NK-92 treated with Interleukin-12 subunit alpha and Interleukin-12 subunit beta, amount 100 ng/mL, for 24 hours (cell line): ENCODE measurements at regions not wholly inside any gene's neighbourhood (a gene's known extent, or its start where the extent isn't known, plus 50 kb on each side); places are given as distances from the start of the nearest gene placed in this dataset.
A peak's percentile ranks its signal among the peaks of the same experiment; 100 is the strongest.

ENCODE experiments used
- DNase-seq: peaks from one replicate; lab custom pipeline; 2025; lab: John Stamatoyannopoulos, UW

DNA sequence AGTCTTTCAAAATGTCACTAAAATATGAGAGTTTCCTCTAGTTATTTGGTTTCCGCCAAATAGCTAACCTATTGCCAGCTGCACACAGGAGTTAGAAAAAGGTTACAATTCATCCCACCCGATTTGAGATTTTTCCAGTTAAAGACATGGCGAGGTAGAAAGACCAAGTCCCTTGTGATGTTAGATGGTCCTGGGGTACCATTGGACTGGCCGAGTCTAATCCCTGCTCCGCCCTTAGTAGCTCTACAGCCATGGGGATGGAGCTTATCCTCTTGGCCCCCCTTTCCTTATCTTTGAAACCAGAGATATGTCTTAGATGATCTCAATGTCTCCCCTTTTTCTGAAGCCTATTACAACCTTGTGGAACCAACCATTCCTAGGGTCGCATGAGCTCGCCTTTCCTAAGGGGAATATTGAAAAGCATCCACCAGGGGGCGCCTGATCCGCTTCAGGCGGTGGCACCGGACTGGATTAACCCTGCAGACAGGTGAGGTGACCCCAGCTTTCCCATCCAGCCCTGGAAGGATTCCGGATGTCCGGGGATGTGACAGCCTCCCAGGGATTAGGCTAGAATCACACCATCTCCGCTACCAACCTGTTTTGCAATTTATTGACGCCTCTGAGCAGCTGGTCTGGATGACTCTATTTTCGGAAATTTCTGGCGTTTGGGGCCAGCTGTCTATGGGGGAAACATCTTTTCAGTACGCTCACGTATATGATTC lies 68.3 kb upstream of the SIM2 start:
- DNase-seq = peak; percentile 54

DNA sequence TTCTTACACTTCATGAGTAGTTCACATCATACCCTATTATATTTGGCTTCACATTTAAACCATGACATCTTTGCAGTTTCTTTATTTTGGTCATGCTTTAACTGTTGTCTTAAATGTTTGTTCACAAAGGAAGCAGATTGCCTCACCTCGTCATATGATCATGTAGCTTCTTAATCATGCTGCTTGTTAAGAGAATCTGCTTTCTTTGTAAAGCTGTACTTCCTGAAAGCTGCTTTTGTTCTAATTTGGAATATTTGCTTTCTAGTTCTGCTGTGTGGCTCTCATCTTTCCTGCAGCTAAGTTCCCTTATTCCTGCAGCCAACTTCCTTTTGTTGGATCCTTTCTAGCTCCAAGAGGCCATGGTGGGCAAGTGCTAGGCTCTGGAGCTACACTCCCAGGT lies 62.9 kb upstream of the SIM2 start:
- no peak for DNase-seq

DNA sequence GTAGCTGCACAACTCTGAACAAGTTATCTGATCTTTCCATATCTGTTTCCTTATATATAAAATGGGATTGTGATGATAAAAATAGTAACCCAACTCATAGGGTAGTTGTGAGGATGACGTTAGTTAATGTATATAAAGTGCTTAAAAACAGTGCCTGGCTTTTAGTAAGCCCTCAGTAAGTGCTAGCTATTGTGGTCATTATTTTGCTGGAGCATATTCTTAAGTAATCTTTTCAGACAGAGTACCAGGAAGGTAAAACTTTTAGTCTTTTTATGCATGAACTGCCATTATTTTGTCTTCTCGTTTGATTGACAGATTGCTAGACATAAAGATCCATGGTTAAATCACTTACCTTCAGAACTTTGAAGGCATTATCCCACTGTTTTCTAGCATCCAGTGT lies 62.5 kb upstream of the SIM2 start:
- DNase-seq = no peak

DNA sequence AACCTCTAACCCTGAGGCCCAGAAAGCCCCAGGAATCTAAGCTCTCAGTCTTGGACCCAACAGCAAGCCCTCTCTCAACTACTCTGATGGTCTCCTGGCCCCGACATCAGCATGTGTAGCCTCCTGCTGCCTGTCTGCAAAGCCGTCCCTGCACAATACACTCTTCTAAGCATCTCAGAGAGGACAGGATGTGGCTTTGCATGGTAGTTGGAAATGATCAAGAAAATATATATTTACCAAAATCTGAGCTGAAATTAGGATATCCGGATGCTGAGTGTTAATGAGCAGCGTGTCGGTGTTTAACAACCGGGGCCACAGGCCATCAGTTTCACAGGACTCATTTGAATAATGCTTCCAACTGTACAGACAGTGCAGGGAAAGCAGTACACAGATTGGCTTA lies 59.1 kb upstream of the SIM2 start:
- no peak for DNase-seq

DNA sequence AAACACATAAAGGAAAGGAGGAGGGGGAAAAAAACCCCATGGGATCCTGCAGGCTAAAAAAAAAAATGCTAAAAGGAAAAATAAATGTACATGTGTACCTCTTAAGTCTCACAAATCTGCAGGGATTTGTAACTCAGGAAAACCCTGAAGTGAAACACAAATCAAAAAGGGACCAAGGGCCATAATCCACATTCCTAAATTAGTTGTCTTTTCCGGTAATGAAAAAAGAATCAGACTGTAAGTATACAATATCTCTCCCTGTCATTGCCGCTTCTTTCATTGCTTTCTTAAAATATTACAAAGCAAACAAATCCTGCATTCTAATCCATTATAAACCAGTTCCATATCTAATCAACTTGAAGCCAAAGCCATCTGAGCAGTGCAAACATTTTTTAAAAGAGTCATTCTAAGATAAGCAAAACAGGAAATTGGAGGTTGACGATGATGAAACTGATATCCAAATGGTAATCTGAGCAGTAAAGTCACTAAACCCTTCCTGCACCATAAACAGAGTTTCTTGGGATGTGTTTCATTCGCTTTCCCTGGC lies 58.7 kb upstream of the SIM2 start:
- no peak for DNase-seq

DNA sequence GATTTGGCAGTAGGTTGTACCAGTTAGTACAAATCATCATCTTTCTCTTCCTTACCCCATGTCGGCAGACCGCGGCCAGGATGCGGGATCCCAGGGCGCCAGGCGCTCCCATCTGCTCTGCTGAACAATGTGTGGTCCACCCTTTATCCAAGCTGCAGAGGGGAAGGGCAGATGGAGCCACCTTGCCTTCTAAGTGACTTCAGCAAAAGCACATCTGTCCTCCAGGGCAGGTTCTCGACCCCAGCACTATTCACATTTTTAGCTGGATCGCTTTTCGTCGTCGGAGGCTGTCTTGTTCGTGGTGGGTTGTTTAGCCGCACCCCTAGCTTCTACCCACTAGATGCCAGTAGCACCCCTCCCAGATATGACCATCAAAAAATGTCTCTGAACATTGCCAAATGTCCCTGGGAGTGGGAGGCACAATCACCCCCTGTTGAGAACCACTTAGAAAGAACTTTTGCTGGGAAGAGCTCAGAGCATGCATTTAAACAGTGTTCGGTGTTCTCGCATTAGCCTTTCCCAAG lies 58.1 kb upstream of the SIM2 start:
- no peak for DNase-seq

DNA sequence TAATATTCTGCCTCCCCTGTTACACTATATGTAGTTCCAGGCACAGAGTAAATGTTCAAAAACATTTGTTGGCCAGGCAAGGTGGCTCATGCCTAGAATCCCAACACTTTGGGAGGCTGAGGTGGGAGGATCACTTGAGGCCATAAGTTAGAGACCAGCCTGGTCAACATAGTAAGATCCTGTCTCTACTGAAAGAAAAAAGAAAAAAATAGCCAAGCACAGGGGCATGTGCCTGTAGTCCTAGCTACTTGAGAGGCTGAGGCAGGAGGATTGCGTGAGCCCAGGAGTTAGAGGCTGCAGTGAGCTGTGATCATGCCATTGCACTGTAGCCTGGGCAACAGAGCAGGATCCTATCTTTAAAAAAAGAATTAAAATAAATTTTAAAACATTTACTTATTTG lies 57.6 kb upstream of the SIM2 start:
- no peak for DNase-seq

DNA sequence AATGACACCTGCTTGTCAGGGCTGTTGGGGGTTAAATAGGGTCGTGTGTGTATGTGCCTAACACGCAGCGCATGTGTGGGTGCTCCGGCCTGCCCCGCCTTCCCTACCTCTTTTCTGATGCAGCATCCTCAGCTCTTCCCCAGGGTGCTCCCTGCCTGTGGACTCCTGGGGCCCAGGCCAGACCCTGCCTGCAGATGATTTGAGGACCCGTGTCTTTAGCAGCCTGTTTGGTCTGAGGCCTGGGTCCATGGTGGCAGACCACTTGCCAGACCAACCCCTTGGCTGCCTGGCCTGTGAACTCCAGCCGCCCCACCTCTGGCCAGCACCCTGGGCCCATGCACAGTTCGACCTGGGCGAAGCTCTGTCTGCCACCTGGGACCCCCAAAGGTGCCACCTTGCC lies 57.0 kb upstream of the SIM2 start:
- DNase-seq = no peak

DNA sequence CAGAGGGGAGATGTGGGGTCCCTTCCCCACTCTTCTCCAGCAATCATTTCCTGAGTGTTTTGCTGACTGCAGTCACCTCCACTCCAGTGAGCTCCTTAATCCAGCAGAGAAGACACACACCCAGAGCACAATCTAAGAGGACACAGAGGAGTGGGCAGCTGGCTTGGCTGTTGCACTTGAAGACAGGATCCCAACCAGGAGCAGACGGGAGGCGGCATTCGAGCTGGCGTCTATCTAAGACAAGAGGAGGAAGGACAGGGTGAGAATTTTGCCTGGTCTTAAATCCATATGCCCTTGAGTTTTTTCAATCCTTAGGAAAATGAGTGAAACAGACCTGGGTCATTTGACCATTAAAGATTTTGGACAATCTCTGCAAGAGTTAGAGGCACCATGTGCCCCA lies 56.1 kb upstream of the SIM2 start:
- no peak for DNase-seq

DNA sequence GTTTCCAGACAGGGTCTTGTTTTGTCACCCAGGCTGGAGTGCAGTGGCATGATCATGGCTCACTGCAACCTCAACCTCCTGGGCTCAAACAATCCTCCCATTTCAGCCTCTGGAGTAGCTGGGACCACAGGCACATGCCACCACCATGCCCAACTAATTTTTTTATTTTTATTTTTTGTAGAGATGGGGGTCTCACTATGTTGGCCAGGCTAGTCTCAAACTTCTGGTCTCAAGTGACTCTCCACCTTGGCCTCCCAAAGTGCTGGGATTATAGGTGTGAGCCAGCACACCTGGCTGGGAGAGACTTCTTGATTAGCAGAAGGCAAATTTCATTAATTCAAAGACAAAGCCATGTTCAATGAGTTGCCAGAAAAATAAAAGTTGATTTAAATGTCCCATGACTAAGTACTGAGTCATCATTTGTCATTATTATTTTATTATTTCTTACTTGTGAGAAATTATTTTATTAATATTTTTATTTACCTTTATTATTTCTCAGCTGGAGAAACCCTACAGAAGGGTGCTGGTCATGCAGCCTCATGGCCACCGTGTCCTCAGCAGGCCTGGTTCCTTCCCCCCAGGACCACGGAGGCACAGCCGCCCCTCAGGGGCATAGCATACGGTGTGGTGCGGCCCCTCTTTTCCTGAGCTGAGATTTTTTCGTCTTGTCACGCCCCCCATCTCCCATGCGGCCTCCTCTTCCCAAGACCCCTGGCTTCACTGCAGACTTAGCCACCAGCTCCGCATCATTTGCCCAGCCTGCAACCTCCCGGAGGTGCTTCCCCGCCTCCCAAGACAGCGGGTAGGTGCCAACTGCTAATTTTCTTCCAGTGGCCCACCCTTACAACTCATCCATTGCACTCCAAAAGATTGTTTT lies 55.3 kb upstream of the SIM2 start:
- DNase-seq = no peak

DNA sequence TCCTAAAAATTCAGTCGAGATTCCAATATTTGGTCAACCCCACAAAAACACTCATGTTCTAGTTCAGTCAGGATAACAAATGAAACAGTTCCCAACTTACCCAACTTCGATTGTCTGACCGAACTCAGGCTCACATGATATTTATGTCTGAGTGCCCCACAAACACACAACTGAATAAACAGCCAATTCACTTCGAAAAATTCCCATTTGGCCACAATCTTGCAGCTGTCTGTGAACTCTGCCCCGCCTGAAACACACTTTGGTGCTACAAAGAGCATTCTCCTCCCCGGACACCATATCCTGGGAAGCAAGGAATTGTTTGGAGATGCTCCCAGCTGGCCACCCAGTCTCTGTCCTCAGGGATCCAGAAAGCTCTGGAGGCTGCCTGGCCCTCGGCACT lies 52.9 kb upstream of the SIM2 start:
- no peak for DNase-seq

DNA sequence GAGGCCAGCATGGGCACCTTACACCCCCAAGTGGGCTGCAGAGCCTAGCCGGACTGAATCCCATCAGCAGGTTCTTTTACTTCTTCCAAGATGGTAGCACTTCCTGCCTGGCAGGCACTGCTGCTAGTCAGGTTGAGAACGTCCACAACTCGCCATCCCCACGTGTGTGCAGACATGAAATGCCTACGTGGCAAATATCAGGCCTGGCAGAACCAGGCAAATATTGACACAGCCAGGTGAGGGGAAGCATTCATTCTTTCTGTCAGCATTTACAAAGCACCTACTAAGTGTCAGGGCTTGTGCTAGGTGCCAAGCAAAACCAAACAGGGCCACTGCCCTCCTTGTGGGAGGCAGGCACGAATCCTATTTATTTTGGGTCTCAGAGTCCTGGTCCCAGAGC lies 52.3 kb upstream of the SIM2 start:
- DNase-seq = no peak

DNA sequence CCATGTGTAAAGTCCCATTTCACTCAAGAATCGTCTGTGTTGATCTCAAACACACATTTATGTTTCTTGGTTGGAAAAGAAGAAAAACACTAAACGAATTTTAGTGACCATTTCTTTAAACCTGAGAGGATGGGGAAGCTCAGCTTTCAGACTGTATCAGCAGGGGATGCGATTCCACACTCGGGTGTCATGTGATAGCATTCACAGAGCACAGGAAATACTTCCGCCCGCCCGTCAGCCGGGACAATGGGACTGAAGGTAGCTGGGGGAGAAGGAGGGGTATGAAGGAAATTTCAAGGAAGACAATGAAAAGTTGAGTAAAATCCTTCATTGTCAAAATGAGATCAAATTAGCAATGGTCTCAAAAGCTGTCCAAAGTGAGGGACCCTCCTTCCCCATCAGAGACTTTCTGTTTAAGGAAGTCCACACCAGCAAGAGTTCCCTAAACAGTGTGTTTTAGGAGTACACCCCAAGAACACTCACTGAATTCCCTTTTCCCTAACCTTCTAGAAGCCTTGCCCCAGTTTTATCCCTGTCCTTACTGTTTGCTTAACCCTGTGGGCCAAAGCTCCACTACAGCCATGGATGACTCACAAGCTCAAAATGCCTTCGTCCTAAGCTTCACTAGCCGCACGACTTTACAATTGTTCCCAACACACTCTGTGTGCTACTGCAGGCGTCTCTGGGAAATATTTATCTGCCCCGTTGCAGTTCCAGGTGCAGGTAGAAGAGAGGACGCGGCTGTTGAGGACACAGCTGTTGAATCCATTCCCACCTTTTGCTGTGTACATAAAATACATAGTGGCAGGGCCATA lies 51.4 kb upstream of the SIM2 start:
- DNase-seq = no peak
